NB4 (cell line): ENCODE measurements at regions not wholly inside any gene's neighbourhood (a gene's known extent, or its start where the extent isn't known, plus 50 kb on each side); places are given as distances from the start of the nearest gene placed in this dataset.

Experiments used
- MYC ChIP-seq: IDR thresholded peaks from 2 replicates; pipeline ENCODE4 v1.6.1; 2011; ENCODE audit warnings: low read depth, low read length
- POLR2A ChIP-seq: IDR thresholded peaks from 2 replicates; pipeline ENCODE4 v1.6.1; 2011; ENCODE audit warnings: mild to moderate bottlenecking; ENCODE audit not compliant: insufficient read length; ENCODE audit errors: extremely low read depth
- TF ChIP-seq, protein P1 (sequence below): IDR thresholded peaks from one replicate; pipeline ENCODE4 v1.5.1; 2012; ENCODE audit warnings: low read depth, low read length
- TF ChIP-seq, protein P2 (sequence below): IDR thresholded peaks from 2 replicates; pipeline ENCODE4 v1.6.1; 2011; ENCODE audit warnings: low read depth, low read length

DNA sequence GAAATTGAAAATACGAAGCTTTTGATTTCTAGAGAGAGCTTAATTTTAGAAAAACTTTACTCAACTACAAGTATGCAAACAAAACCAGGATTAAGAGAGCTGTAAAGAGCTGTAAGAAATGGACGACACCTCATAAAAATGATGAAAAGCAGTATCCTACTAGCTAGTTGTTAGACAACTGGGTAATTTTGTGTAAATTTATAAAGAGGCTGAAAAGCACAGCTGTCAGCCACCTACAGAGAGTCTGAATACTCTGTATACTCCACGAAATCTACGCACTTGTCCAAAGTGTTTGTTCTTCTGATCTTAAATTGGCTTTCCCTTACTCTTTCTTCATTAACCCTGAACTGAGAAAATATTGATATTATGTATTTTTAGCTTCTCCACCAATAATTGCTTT lies 808.4 kb upstream of the EPHA7 start:
- TF ChIP-seq MYC (no peak), POLR2A (no peak)
- TF ChIP-seq, protein P1, sequence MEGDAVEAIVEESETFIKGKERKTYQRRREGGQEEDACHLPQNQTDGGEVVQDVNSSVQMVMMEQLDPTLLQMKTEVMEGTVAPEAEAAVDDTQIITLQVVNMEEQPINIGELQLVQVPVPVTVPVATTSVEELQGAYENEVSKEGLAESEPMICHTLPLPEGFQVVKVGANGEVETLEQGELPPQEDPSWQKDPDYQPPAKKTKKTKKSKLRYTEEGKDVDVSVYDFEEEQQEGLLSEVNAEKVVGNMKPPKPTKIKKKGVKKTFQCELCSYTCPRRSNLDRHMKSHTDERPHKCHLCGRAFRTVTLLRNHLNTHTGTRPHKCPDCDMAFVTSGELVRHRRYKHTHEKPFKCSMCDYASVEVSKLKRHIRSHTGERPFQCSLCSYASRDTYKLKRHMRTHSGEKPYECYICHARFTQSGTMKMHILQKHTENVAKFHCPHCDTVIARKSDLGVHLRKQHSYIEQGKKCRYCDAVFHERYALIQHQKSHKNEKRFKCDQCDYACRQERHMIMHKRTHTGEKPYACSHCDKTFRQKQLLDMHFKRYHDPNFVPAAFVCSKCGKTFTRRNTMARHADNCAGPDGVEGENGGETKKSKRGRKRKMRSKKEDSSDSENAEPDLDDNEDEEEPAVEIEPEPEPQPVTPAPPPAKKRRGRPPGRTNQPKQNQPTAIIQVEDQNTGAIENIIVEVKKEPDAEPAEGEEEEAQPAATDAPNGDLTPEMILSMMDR: no peak
- TF ChIP-seq, protein P2, sequence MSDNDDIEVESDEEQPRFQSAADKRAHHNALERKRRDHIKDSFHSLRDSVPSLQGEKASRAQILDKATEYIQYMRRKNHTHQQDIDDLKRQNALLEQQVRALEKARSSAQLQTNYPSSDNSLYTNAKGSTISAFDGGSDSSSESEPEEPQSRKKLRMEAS: no peak
